HepG2 (cell line): ENCODE measurements at regions not wholly inside any gene's neighbourhood (a gene's known extent, or its start where the extent isn't known, plus 50 kb on each side); places are given as distances from the start of the nearest gene placed in this dataset.

ENCODE experiments used
- ATAC-seq: fragments of 200-7000 bp; cut with Tn5 transposase; 3 replicates; pipeline ENCODE4 v1.9.1; 2020; ENCODE audit warnings: mild to moderate bottlenecking, moderate library complexity
- BruUV-seq: library from RNA; stranded (reverse); fragments of 400-500 nt; replicated peaks from 2 replicates; lab custom pipeline; 2021; lab: Mats Ljungman, UMichigan
- CTCF ChIA-PET: fragments of 300-600 bp; formaldehyde crosslinking; extraction: SDS; loops from one replicate; lab custom pipeline; 2021; ENCODE audit warnings: low total read pairs, inconsistent platforms, low intra/inter-chr PET ratio; lab: Yijun Ruan, JAX
- POLR2A ChIA-PET: fragments of 350-600 bp; sonication (Branson Sonifier 250); formaldehyde crosslinking; loops from one replicate; lab custom pipeline; 2020; ENCODE audit warnings: antibody characterized with exemption, inconsistent platforms; lab: Yijun Ruan, JAX
- DNase-seq: peaks from one replicate; pipeline ENCODE4 v3.0.0-alpha.2; 2015; ENCODE audit warnings: low spot score
- FAIRE-seq: peaks from 3 replicates; lab custom pipeline; 2011; peaks lifted over from hg19 to GRCh38; lab: Jason Lieb, UNC
- H2AFZ ChIP-seq: one replicate; pipeline ENCODE4 v1.6.1; 2011; ENCODE audit warnings: low read length, inconsistent platforms
- H3K27ac ChIP-seq: fragments of 300-600 bp; 3 replicates; pipeline ENCODE4 v1.8.0; 2011; ENCODE audit warnings: mixed run types, mild to moderate bottlenecking, mixed read lengths, low read length, inconsistent platforms; ENCODE audit not compliant: insufficient read depth; ENCODE audit errors: extremely low read length
- H3K27me3 ChIP-seq, 2 experiments: fragments of 200-600 bp in 1 of 2; 2 replicates in 1 of 2; 3 replicates in 1 of 2; pipeline versions ENCODE4 v1.6.0 to v1.8.0; 2011; ENCODE audit warnings: low read length in 2 of 2, mild to moderate bottlenecking in 2 of 2, moderate library complexity in 2 of 2, inconsistent platforms in 1 of 2; ENCODE audit not compliant: insufficient read depth in 2 of 2, control insufficient read depth in 1 of 2
- H3K36me3 ChIP-seq, 2 experiments: fragments of 200-600 bp in 1 of 2; replicated peaks in 1 of 2; 2 replicates in 1 of 2; 3 replicates in 1 of 2; pipeline versions ENCODE4 v1.5.1 to v1.8.0; 2011; ENCODE audit warnings: low read length in 2 of 2, inconsistent platforms in 1 of 2; ENCODE audit not compliant: insufficient read depth in 2 of 2, control insufficient read depth in 1 of 2
- H3K4me1 ChIP-seq: 2 replicates; pipeline ENCODE4 v1.5.1; 2012; ENCODE audit warnings: low read length, inconsistent platforms; ENCODE audit not compliant: insufficient read depth
- H3K4me2 ChIP-seq: 2 replicates; pipeline ENCODE4 v1.6.0; 2011; ENCODE audit warnings: low read depth, low read length, inconsistent platforms
- H3K4me3 ChIP-seq, 3 experiments: fragments of 200-600 bp in 1 of 3; sonication (generic), shearing (Covaris generic) in 1 of 3; replicated peaks in 1 of 3; 2 replicates each; pipeline ENCODE4 v1.5.1; 2011 to 2016; ENCODE audit warnings: low read length in 3 of 3, inconsistent platforms in 2 of 3, low read depth in 2 of 3, mild to moderate bottlenecking in 2 of 3, control low read depth in 1 of 3, mixed read lengths in 1 of 3; ENCODE audit not compliant: insufficient read depth in 1 of 3
- H3K79me2 ChIP-seq: one replicate; pipeline ENCODE4 v1.6.1; 2011; ENCODE audit warnings: low read length, inconsistent platforms; ENCODE audit not compliant: insufficient read depth
- H3K9ac ChIP-seq: 2 replicates; pipeline ENCODE4 v1.6.0; 2011; ENCODE audit warnings: mild to moderate bottlenecking, low read depth, low read length, inconsistent platforms; ENCODE audit not compliant: insufficient read depth
- H3K9me3 ChIP-seq: 2 replicates; pipeline ENCODE4 v1.5.1; 2012; ENCODE audit warnings: mild to moderate bottlenecking, low read length
- H4K20me1 ChIP-seq: 2 replicates; pipeline ENCODE4 v1.6.0; 2011; ENCODE audit warnings: inconsistent platforms, mild to moderate bottlenecking, low read length, moderate library complexity; ENCODE audit not compliant: insufficient read depth
- IKZF4 ChIP-seq: sonication (generic); formaldehyde crosslinking; IDR thresholded peaks from 2 replicates; pipeline ENCODE4 v1.5.1; 2020; ENCODE audit warnings: borderline replicate concordance, mild to moderate bottlenecking, low read depth, missing genetic modification reagents; ENCODE audit errors: not compliant biosample characterization
- KLF13 ChIP-seq: sonication (generic); formaldehyde crosslinking; IDR thresholded peaks from 2 replicates; pipeline ENCODE4 v1.4.0; 2020; ENCODE audit warnings: mild to moderate bottlenecking, missing genetic modification reagents
- ZBTB4 ChIP-seq: sonication (generic); formaldehyde crosslinking; IDR thresholded peaks from 2 replicates; pipeline ENCODE4 v1.4.0; 2020; ENCODE audit warnings: missing genetic modification reagents, mild to moderate bottlenecking, borderline replicate concordance
- ZBTB42 ChIP-seq: sonication (generic); formaldehyde crosslinking; IDR thresholded peaks from 2 replicates; pipeline ENCODE4 v1.5.0; 2020; ENCODE audit warnings: mild to moderate bottlenecking, missing genetic modification reagents
- ZNF256 ChIP-seq: sonication (generic); formaldehyde crosslinking; conservative IDR thresholded peaks from 2 replicates; pipeline ENCODE4 v1.4.0; 2020; ENCODE audit warnings: missing genetic modification reagents
- ZNF775 ChIP-seq: sonication (generic); formaldehyde crosslinking; IDR thresholded peaks from 2 replicates; pipeline ENCODE4 v1.4.0; 2020; ENCODE audit warnings: missing genetic modification reagents, mild to moderate bottlenecking, moderate library complexity, borderline replicate concordance
- ZSCAN9 ChIP-seq: IDR thresholded peaks from 2 replicates; pipeline ENCODE4 v1.6.1; 2016; ENCODE audit warnings: borderline replicate concordance
- WGBS: methylation state at CpG from one replicate; pipeline ENCODE4 v1.1.6; 2017; ENCODE audit warnings: low lambda C conversion rate; 5-methylcytosine and 5-hydroxymethylcytosine counted together
- in situ Hi-C: cut with HindIII; loops from 2 replicates; pipeline ENCODE4 v1.10.0; 2017; ENCODE audit warnings: low pct_unique_long_range_greater_than_20kb; ENCODE audit not compliant: extremely low pct_ligation_motif_present
- intact Hi-C: fragments of 100-400 bp; cut with micrococcal nuclease; formaldehyde crosslinking; loops from one replicate; pipeline ENCODE4 v1.10.0; 2022; ENCODE audit not compliant: unreplicated experiment
- TF ChIP-seq, protein P1 (sequence below), 2 experiments: fragments of 450-650 bp in 1 of 2; sonication (generic) in 1 of 2; formaldehyde crosslinking in 1 of 2; IDR thresholded peaks; 2 replicates each; pipeline versions ENCODE4 v1.6.1 to v1.8.0; 2016 to 2022; ENCODE audit warnings: antibody characterized with exemption in 1 of 2, mild to moderate bottlenecking in 1 of 2, missing genetic modification reagents in 1 of 2

DNA sequence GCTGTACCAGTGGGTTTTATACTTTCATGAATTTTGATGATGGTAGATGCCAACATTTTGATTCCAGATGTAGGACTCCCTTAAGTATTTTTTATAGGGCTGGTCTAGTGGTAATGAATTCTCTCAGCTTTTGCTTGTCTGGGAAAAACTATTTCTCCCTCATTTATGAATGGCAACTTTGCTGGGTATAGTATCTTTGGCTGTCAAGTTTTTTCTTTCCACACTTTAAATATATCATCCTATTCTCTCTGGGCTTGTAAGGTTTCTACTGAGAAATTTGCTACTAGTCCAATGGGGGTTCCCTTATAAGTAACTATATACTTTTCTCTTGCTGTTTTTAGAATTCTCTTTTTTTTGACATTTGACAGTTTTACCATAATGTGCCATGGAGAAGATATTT, 629.3 kb downstream of the NR2F1-AS1 start (continued):
- TF ChIP-seq, protein P1, sequence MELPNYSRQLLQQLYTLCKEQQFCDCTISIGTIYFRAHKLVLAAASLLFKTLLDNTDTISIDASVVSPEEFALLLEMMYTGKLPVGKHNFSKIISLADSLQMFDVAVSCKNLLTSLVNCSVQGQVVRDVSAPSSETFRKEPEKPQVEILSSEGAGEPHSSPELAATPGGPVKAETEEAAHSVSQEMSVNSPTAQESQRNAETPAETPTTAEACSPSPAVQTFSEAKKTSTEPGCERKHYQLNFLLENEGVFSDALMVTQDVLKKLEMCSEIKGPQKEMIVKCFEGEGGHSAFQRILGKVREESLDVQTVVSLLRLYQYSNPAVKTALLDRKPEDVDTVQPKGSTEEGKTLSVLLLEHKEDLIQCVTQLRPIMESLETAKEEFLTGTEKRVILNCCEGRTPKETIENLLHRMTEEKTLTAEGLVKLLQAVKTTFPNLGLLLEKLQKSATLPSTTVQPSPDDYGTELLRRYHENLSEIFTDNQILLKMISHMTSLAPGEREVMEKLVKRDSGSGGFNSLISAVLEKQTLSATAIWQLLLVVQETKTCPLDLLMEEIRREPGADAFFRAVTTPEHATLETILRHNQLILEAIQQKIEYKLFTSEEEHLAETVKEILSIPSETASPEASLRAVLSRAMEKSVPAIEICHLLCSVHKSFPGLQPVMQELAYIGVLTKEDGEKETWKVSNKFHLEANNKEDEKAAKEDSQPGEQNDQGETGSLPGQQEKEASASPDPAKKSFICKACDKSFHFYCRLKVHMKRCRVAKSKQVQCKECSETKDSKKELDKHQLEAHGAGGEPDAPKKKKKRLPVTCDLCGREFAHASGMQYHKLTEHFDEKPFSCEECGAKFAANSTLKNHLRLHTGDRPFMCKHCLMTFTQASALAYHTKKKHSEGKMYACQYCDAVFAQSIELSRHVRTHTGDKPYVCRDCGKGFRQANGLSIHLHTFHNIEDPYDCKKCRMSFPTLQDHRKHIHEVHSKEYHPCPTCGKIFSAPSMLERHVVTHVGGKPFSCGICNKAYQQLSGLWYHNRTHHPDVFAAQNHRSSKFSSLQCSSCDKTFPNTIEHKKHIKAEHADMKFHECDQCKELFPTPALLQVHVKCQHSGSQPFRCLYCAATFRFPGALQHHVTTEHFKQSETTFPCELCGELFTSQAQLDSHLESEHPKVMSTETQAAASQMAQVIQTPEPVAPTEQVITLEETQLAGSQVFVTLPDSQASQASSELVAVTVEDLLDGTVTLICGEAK (IDR thresholded peaks at IDR 0.05), result no peak
- TF ChIP-seq, protein P1 (CRISPR knock-in tag; IDR thresholded peaks at IDR 0.05), result no peak
- no peak for TF ChIP-seq ZSCAN9 (CRISPR knock-in tag)
- no peak for TF ChIP-seq KLF13 (CRISPR knock-in tag)
- TF ChIP-seq, all 625 proteins: peak for 2

DNA sequence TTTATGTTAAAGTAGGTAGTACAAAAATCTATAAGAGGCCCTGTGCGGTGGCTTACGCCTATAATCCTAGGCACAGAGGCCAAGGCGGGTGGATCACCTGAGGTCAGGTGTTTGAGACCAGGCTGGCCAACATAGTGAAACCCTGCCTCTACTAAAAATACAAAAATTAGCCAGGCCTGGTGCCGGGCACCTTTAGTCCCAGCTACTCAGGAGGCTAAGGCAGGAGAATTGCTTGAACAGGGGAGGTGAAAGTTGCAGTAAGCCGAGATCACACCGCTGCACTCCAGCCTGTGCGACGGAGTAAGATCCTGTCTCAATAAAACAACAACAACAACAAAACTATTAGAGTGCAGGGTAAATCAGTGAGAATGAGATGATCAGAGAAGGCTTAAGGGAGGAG, 634.5 kb downstream of the NR2F1-AS1 start:
- H3K9ac ChIP-seq, result no peak overlapping the region
- no peak overlapping the region for H3K4me3 ChIP-seq
- 99% methylated on average over 8 of the region's 8 CpGs for WGBS
- ChIA-PET POLR2A (interaction anchor here (1.0 to 2.9 kb wide), 4 partner anchors 11 to 107 kb away, joined by 4 to 34 read pairs (median 13); no protein-coding TSS in a partner anchor), CTCF (no interaction called here)
- DNase-seq, result no peak
- no peaks in the 10 kb centered on the region for H3K79me2 ChIP-seq
- no peak overlapping the region for H2AFZ ChIP-seq
- intact Hi-C loops (loop anchor here (10.0 kb wide), 1 partner anchor 298 kb away; no protein-coding TSS in a partner anchor), in situ Hi-C loops (loop anchor here (10.0 kb wide), 1 partner anchor 298 kb away; no protein-coding TSS in a partner anchor)
- peaks cover 67% of the 10 kb centered on the region for H3K4me1 ChIP-seq
- BruUV-seq, result no TSS peak
- no peak overlapping the region for H3K4me2 ChIP-seq
- no peaks in the 10 kb centered on the region for H4K20me1 ChIP-seq
- H3K36me3 ChIP-seq, result no peaks in the 10 kb centered on the region
- FAIRE-seq, result no peak
- peak overlapping the region; percentile 91 for H3K27ac ChIP-seq
- ATAC-seq, result no peak
- peaks cover 44% of the 10 kb centered on the region for H3K9me3 ChIP-seq
- H3K27me3 ChIP-seq, result no peaks in the 10 kb centered on the region
- TF ChIP-seq IKZF4, result no peak
- TF ChIP-seq ZBTB4 (CRISPR knock-in tag), result 0 out of 2 replicates have a peak, but pooled peaks have one; percentile 63
- no peak for TF ChIP-seq ZNF256 (CRISPR knock-in tag)
- TF ChIP-seq ZBTB42, result no peak
- no peak for TF ChIP-seq ZNF775
